Esophagus muscularis mucosa (tissue), 4 donors: ENCODE measurements at regions not wholly inside any gene's neighbourhood (a gene's known extent, or its start where the extent isn't known, plus 50 kb on each side); places are given as distances from the start of the nearest gene placed in this dataset.

Experiments used
- DNase-seq: peaks from one replicate; pipeline ENCODE4 v3.0.0-alpha.2; 2017; ENCODE audit errors: extremely low spot score
- H3K27ac ChIP-seq, 4 donors: fragments of 200-600 bp; sonication (generic); replicated peaks in 1 of 4; 1 replicate in 3 of 4; 2 replicates in 1 of 4; pipeline ENCODE4 v1.5.1; 2016 to 2019; ENCODE audit warnings: mild to moderate bottlenecking in 1 of 4
- H3K27me3 ChIP-seq, 4 donors: fragments of 200-600 bp; sonication (generic); one replicate each; pipeline versions ENCODE4 v1.5.1 to v1.6.0; 2016 to 2019
- H3K36me3 ChIP-seq, 4 donors: fragments of 200-600 bp; sonication (generic); one replicate each; pipeline ENCODE4 v1.5.1; 2016 to 2019
- H3K4me1 ChIP-seq, 4 donors: fragments of 200-600 bp; sonication (generic); one replicate each; pipeline ENCODE4 v1.5.1; 2016 to 2019
- H3K4me3 ChIP-seq, 4 donors: fragments of 200-600 bp; sonication (generic); 1 replicate in 2 of 4; 2 replicates in 2 of 4; pipeline ENCODE4 v1.5.1; 2016 to 2019; ENCODE audit warnings: mild to moderate bottlenecking in 4 of 4, moderate library complexity in 1 of 4
- H3K9me3 ChIP-seq, 4 donors: fragments of 200-600 bp; sonication (generic); 1 replicate in 3 of 4; 2 replicates in 1 of 4; pipeline ENCODE4 v1.5.1; 2016 to 2019
- CTCF ChIP-seq, 3 experiments: fragments of 200-600 bp in 2 of 3; fragments of 450-650 bp in 1 of 3; sonication (generic) in 2 of 3; IDR thresholded peaks; one replicate each; pipeline ENCODE4 v1.5.1; 2017 to 2019; ENCODE audit warnings: antibody characterized with exemption in 3 of 3, mild to moderate bottlenecking in 2 of 3, moderate library complexity in 1 of 3
- EP300 ChIP-seq: sonication (generic); formaldehyde crosslinking; IDR thresholded peaks from one replicate; pipeline ENCODE4 v1.6.1; 2017; ENCODE audit warnings: antibody characterized with exemption
- POLR2A ChIP-seq: fragments of 450-650 bp; IDR thresholded peaks from one replicate; pipeline ENCODE4 v1.6.1; 2017; ENCODE audit warnings: antibody characterized with exemption, moderate library complexity, mild to moderate bottlenecking, low read depth
- POLR2AphosphoS5 ChIP-seq, 2 donors: sonication (generic); formaldehyde crosslinking; IDR thresholded peaks; one replicate each; pipeline ENCODE4 v1.6.1; 2017; ENCODE audit warnings: antibody characterized with exemption in 2 of 2
- WGBS: methylation state at CpG from one replicate; pipeline ENCODE4 v1.1.5; 2018; 5-methylcytosine and 5-hydroxymethylcytosine counted together
- intact Hi-C: fragments of 100-400 bp; cut with DNase I; formaldehyde crosslinking; loops from one replicate; pipeline ENCODE4 v1.15.1; 2023

- Histone ChIP-seq H3K36me3 (no peaks in the 10 kb centered on the region), H3K27me3 (no peaks in the 10 kb centered on the region), H3K4me3 (no peak overlapping the region), H3K9me3 (no peaks in the 10 kb centered on the region), H3K4me1 (no peaks in the 10 kb centered on the region), H3K27ac (no peak overlapping the region)
- intact Hi-C loops = no loop called here
- no peak for DNase-seq
- no peak for TF ChIP-seq POLR2A
- no peak for TF ChIP-seq EP300
- TF ChIP-seq POLR2AphosphoS5 (IDR thresholded peaks at IDR 0.05) = no peak
- no peak for TF ChIP-seq CTCF (IDR thresholded peaks at IDR 0.05)
- 85% methylated on average over 3 of the region's 3 CpGs for WGBS
These were observed 386.9 kb upstream of the FAM174A start for GRCh38 chr5:100148239-100148638.

GRCh38 chr5:100142607-100143006 is 392.6 kb upstream of the FAM174A start:
- TF ChIP-seq CTCF (IDR thresholded peaks at IDR 0.05) = no peak
- no peak for TF ChIP-seq EP300
- no peak for TF ChIP-seq POLR2A
- no peak for TF ChIP-seq POLR2AphosphoS5 (IDR thresholded peaks at IDR 0.05)
- H3K4me3 ChIP-seq = no peak overlapping the region

GRCh38 chr5:100131161-100131560 is 404.0 kb upstream of the FAM174A start:
- no peak overlapping the region for H3K27ac ChIP-seq
- H3K36me3 ChIP-seq = no peaks in the 10 kb centered on the region
- DNase-seq = no peak
- intact Hi-C loops = no loop called here
- H3K27me3 ChIP-seq = no peaks in the 10 kb centered on the region
- TF ChIP-seq CTCF (IDR thresholded peaks at IDR 0.05) (no peak), POLR2A (no peak), EP300 (no peak), POLR2AphosphoS5 (IDR thresholded peaks at IDR 0.05) (no peak)
- H3K9me3 ChIP-seq = no peaks in the 10 kb centered on the region
- no peak overlapping the region for H3K4me3 ChIP-seq
- 84% methylated on average over 1 of the region's 1 CpG for WGBS
- H3K4me1 ChIP-seq = no peaks in the 10 kb centered on the region

More at GRCh38 chr5:100142607-100143006, 392.6 kb upstream of the FAM174A start:
- Histone ChIP-seq H3K9me3 (no peaks in the 10 kb centered on the region), H3K36me3 (no peaks in the 10 kb centered on the region), H3K27ac (no peak overlapping the region), H3K4me1 (no peaks in the 10 kb centered on the region), H3K27me3 (no peaks in the 10 kb centered on the region)
- DNase-seq = no peak
- intact Hi-C loops = no loop called here

GRCh38 chr5:100130307-100130706 is 404.9 kb upstream of the FAM174A start:
- no peaks in the 10 kb centered on the region for H3K27me3 ChIP-seq
- no peaks in the 10 kb centered on the region for H3K36me3 ChIP-seq
- intact Hi-C loops = no loop called here
- DNase-seq = no peak
- no peaks in the 10 kb centered on the region for H3K4me1 ChIP-seq
- TF ChIP-seq POLR2AphosphoS5 (IDR thresholded peaks at IDR 0.05) = no peak
- no peak for TF ChIP-seq EP300
- no peak for TF ChIP-seq POLR2A
- no peak for TF ChIP-seq CTCF (IDR thresholded peaks at IDR 0.05)
- no peaks in the 10 kb centered on the region for H3K9me3 ChIP-seq
- H3K27ac ChIP-seq = no peak overlapping the region
- H3K4me3 ChIP-seq = no peak overlapping the region

GRCh38 chr5:100119903-100120302 is 415.3 kb upstream of the FAM174A start:
- intact Hi-C loops = no loop called here
- WGBS = 90% methylated on average over 1 of the region's 1 CpG
- DNase-seq = no peak
- Histone ChIP-seq H3K27ac (no peak overlapping the region), H3K4me3 (no peak overlapping the region), H3K9me3 (no peaks in the 10 kb centered on the region), H3K27me3 (no peaks in the 10 kb centered on the region), H3K4me1 (no peaks in the 10 kb centered on the region), H3K36me3 (no peaks in the 10 kb centered on the region)
- TF ChIP-seq POLR2A (no peak), CTCF (IDR thresholded peaks at IDR 0.05) (no peak), EP300 (no peak), POLR2AphosphoS5 (IDR thresholded peaks at IDR 0.05) (no peak)
